Anterior cingulate cortex (tissue), 58 donors: ENCODE measurements at regions not wholly inside any gene's neighbourhood (a gene's known extent, or its start where the extent isn't known, plus 50 kb on each side); places are given as distances from the start of the nearest gene placed in this dataset.
"Not testable (repeated sequence)": the region's sequence is repeated elsewhere in the genome, so short reads cannot be mapped to it uniquely, and the experiment has no call there.

Source experiments
- DNase-seq, 58 donors: peaks; one replicate each; lab custom pipeline; 2025; lab: John Stamatoyannopoulos, UW

DNA sequence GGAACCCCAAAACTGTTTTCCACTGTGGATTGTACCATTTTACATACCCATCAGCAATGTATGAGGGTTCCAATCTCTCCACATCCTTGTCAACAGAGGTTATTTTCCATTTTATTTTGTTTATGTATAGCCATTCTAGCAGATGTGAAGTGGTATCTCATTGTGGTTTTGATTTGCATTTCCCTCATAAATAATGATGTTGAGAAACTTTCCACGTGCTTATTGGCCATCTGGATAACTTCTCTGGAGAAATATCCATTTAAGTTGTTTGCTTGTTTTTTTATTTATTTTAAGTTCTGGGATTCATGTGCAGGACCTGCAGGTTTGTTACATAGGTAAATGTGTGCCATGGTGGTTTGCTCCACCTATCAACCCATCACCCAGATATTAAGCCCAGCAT lies 280.2 kb upstream of the USP25 start:
- no peak for DNase-seq

DNA sequence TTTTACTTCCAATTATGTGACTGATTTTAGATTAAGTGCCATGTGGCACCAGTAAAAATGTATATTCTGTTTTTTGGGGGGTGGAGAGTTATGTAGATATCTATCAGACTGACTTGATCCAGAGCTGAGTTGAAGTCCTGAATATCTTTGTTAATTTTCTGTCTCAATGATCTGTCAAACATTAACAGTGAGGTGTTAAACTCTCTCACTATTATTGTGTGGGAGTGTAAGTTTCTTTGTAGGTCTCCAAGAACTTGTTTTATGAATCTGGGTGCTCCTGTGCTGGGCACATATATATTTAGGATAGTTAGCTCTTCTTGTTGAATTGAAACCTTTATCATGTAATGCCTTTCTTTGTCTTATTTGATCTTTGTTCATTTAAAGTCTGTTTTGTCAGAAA lies 276.5 kb upstream of the USP25 start:
- no peak for DNase-seq

GRCh38 chr21:15453785-15454184 lies 276.0 kb upstream of the USP25 start:
- not testable (repeated sequence) for DNase-seq

- DNase-seq: not testable (repeated sequence)
These were observed 274.9 kb upstream of the USP25 start for GRCh38 chr21:15454931-15455330.

GRCh38 chr21:15455819-15456462 lies 273.8 kb upstream of the USP25 start:
- DNase-seq: no peak

- no peak for DNase-seq
These were observed 271.8 kb upstream of the USP25 start for GRCh38 chr21:15457965-15458364.

- no peak for DNase-seq
These were observed 267.7 kb upstream of the USP25 start for GRCh38 chr21:15462092-15462491.

- DNase-seq: no peak
These were observed 263.5 kb upstream of the USP25 start for GRCh38 chr21:15466329-15466728.

DNA sequence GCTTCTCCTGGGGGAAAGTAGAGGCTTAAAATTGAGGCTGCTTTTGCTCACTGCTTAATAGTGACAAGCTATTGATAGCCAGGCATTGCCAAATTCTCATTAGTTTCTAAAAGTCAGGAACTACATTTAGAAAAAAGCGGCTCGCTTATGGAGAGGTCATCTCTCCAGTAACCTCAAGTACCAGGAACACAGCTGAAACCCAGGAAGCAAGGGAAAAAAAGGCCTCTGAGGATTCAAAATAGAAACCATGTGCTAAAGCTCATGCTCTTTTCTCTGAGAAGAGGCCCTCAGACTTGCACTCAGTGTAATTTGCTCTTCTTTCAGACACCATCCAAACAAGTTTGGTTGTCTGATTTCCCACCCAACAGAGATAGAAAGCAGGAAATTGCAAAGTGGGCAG lies 261.4 kb upstream of the USP25 start:
- DNase-seq: no peak

- no peak for DNase-seq
These were observed 257.4 kb upstream of the USP25 start for GRCh38 chr21:15472108-15473040.

GRCh38 chr21:15477773-15478172 lies 252.0 kb upstream of the USP25 start:
- not testable (repeated sequence) for DNase-seq

GRCh38 chr21:15480160-15480559 lies 249.6 kb upstream of the USP25 start:
- no peak for DNase-seq

DNA sequence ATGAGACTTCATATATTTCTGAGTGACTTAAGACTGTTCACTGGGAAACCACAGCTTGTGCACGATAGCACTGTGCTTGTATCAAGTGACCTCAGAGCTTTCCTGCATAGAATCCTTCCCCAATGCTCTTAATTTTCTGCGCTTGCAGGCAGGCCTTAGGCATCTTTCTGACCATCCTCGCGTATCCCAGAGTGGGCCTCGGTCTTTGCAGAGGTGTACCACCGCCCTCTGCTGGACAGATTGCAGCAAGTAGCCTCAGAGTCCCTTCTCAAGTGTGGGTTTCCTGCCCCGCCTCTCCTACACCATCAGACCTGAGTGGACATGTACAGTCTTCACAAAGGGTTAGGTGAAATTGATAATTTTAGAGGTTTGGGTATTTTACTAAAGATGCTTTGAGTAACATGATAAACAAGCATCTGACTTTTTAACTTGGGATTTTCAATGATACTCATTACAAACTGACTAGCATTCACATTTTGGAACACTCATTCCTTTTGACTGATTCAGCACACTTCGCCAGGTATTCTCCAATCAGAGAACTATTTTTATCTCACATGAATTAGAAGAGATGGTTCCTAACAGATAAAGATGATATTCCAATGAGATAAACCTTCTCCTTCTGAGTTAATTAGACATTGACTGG lies 246.5 kb upstream of the USP25 start:
- peak in 56 of 58 donors; percentile 18 to 94 (median 77) for DNase-seq

- no peak for DNase-seq
These were observed 243.2 kb upstream of the USP25 start for GRCh38 chr21:15486460-15487195.

GRCh38 chr21:15487196-15487550 lies 242.6 kb upstream of the USP25 start:
- no peak for DNase-seq

GRCh38 chr21:15491100-15491499 lies 238.7 kb upstream of the USP25 start:
- DNase-seq: no peak

DNA sequence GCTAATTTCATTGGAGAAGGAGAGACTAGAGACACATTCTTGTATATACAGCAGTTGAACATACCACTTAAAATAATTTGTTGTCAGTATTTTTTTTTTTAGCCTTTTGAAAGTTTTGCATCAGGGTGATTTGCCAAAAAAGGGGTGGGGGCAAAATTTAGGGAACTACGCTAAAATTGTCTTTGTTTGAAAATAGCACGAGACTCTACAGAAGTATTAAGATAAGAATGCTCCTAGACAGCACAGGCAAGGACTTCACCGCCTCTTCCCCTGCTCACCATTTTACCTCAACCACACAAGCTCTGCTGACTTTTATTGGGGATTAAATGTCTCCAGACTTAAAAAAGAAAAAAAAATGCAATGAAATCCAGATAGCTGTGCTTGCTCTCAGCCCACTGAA lies 236.1 kb upstream of the USP25 start:
- no peak for DNase-seq

- no peak for DNase-seq
These were observed 235.3 kb upstream of the USP25 start for GRCh38 chr21:15494481-15494880.

GRCh38 chr21:15495965-15496364 lies 233.8 kb upstream of the USP25 start:
- DNase-seq: no peak

- DNase-seq: no peak
These were observed 232.9 kb upstream of the USP25 start for GRCh38 chr21:15496911-15497310.

GRCh38 chr21:15498455-15498854 lies 231.3 kb upstream of the USP25 start:
- DNase-seq: no peak
